ENCODE measurements at regions not wholly inside any gene's neighbourhood (a gene's known extent, or its start where the extent isn't known, plus 50 kb on each side); places are given as distances from the start of the nearest gene placed in this dataset.

GRCh38 chr16:64168371-64168770 is 953.5 kb downstream of the CDH11 start:
- no peak for TF ChIP-seq CTCF (conservative IDR thresholded peaks at IDR 0.05)
- no peak for TF ChIP-seq ZFX (IDR thresholded peaks at IDR 0.05)

All from C4-2B (cell line).